ENCODE measurements at regions not wholly inside any gene's neighbourhood (a gene's known extent, or its start where the extent isn't known, plus 50 kb on each side); places are given as distances from the start of the nearest gene placed in this dataset.

- DNase-seq (ENCODE audit: low read depth, low spot score) (no peak), ATAC-seq (no peak)
- in situ Hi-C loops (cut with HindIII; ENCODE audit: low pct_unique_long_range_greater_than_20kb, low sequenced_read_pairs) (no loop called here), intact Hi-C loops (cut with micrococcal nuclease; ENCODE audit: unreplicated experiment) (no loop called here)
- Histone ChIP-seq H3K4me1 (ENCODE audit: control insufficient read depth, insufficient read depth, low read length) (no peaks in the 10 kb centered on the region), H3K9me3 (ENCODE audit: control insufficient read depth, insufficient read depth, low read depth, low read length) (no peaks in the 10 kb centered on the region), H3K4me3 (ENCODE audit: low read depth in 2 of 2, low read length in 2 of 2) (no peak overlapping the region), H3K27ac (ENCODE audit: low read length) (no peak overlapping the region), H3K27me3 (ENCODE audit: control insufficient read depth, insufficient read depth, low read length) (no peaks in the 10 kb centered on the region), H3K36me3 (ENCODE audit: control insufficient read depth, insufficient read depth, low read length) (no peaks in the 10 kb centered on the region)
- no TSS peak for BruUV-seq (replicated peaks)
- ChIA-PET POLR2A (no interaction called here), CTCF (no interaction called here)
- TF ChIP-seq POLR2AphosphoS5 (IDR thresholded peaks at IDR 0.05; ENCODE audit: low read depth, low read length) (no peak), TCF7L2 (IDR thresholded peaks at IDR 0.05; ENCODE audit: low read depth, low read length) (no peak)
Observed at GRCh38 chr1:101147381-101147780, 89.4 kb upstream of the S1PR1 start.

- in situ Hi-C loops (cut with HindIII; ENCODE audit: low pct_unique_long_range_greater_than_20kb, low sequenced_read_pairs) (no loop called here), intact Hi-C loops (cut with micrococcal nuclease; ENCODE audit: unreplicated experiment) (no loop called here)
- ChIA-PET CTCF (no interaction called here), POLR2A (no interaction called here)
- Histone ChIP-seq H3K4me3 (ENCODE audit: low read depth in 2 of 2, low read length in 2 of 2) (no peak overlapping the region), H3K36me3 (ENCODE audit: control insufficient read depth, insufficient read depth, low read length) (no peaks in the 10 kb centered on the region), H3K9me3 (ENCODE audit: control insufficient read depth, insufficient read depth, low read depth, low read length) (no peaks in the 10 kb centered on the region), H3K27ac (ENCODE audit: low read length) (no peak overlapping the region), H3K27me3 (ENCODE audit: control insufficient read depth, insufficient read depth, low read length) (no peaks in the 10 kb centered on the region), H3K4me1 (ENCODE audit: control insufficient read depth, insufficient read depth, low read length) (no peaks in the 10 kb centered on the region)
- TF ChIP-seq CTCF (IDR thresholded peaks at IDR 0.05) (no peak), POLR2AphosphoS5 (IDR thresholded peaks at IDR 0.05; ENCODE audit: low read depth, low read length) (no peak), REST (IDR thresholded peaks at IDR 0.05; ENCODE audit: insufficient read depth in 1 of 2, low read depth in 2 of 2, low read length in 1 of 2) (no peak), TCF7L2 (IDR thresholded peaks at IDR 0.05; ENCODE audit: low read depth, low read length) (no peak), SIN3A (IDR thresholded peaks at IDR 0.05; ENCODE audit: borderline replicate concordance, insufficient read depth, low read depth, low read length) (no peak)
- BruUV-seq (replicated peaks), result no TSS peak
- no peak for DNase-seq (ENCODE audit: low read depth, low spot score)
- ATAC-seq, result no peak
Observed at GRCh38 chr1:101145449-101145820, 91.4 kb upstream of the S1PR1 start.

GRCh38 chr1:101144671-101145448 is 92.0 kb upstream of the S1PR1 start:
- intact Hi-C loops (cut with micrococcal nuclease; ENCODE audit: unreplicated experiment), result no loop called here
- POLR2A ChIA-PET, result no interaction called here
- in situ Hi-C loops (cut with HindIII; ENCODE audit: low pct_unique_long_range_greater_than_20kb, low sequenced_read_pairs), result no loop called here
- ATAC-seq (no peak), DNase-seq (ENCODE audit: low read depth, low spot score) (no peak)
- no peaks in the 10 kb centered on the region for H3K36me3 ChIP-seq (ENCODE audit: control insufficient read depth, insufficient read depth, low read length)
- H3K27me3 ChIP-seq (ENCODE audit: control insufficient read depth, insufficient read depth, low read length), result no peaks in the 10 kb centered on the region
- no peaks in the 10 kb centered on the region for H3K4me1 ChIP-seq (ENCODE audit: control insufficient read depth, insufficient read depth, low read length)
- H3K4me3 ChIP-seq (ENCODE audit: low read depth in 2 of 2, low read length in 2 of 2), result no peak overlapping the region
- TF ChIP-seq SIN3A (IDR thresholded peaks at IDR 0.05; ENCODE audit: borderline replicate concordance, insufficient read depth, low read depth, low read length), result no peak
- TF ChIP-seq REST (IDR thresholded peaks at IDR 0.05; ENCODE audit: insufficient read depth in 1 of 2, low read depth in 2 of 2, low read length in 1 of 2), result no peak
- CTCF ChIA-PET, result no interaction called here
- no peaks in the 10 kb centered on the region for H3K9me3 ChIP-seq (ENCODE audit: control insufficient read depth, insufficient read depth, low read depth, low read length)
- no TSS peak for BruUV-seq (replicated peaks)
- H3K27ac ChIP-seq (ENCODE audit: low read length), result no peak overlapping the region

Measured in Panc1 (cell line).